T-helper 1 cell treated with Interleukin-12 subunit alpha and Interleukin-12 subunit beta and Interleukin-4 antibody, amounts not matched to agents 30 μg/mL and 1 μg/mL, for 36 hours (primary cell): ENCODE measurements at regions not wholly inside any gene's neighbourhood (a gene's known extent, or its start where the extent isn't known, plus 50 kb on each side); places are given as distances from the start of the nearest gene placed in this dataset.
"Not testable (repeated sequence)": the region's sequence is repeated elsewhere in the genome, so short reads cannot be mapped to it uniquely, and the experiment has no call there.

Experiments used
- H3K27ac Mint-ChIP-seq: one replicate; pipeline ENCODE4 v1.8.0; 2021; ENCODE audit warnings: mild to moderate bottlenecking, mixed read lengths
- H3K27me3 Mint-ChIP-seq: one replicate; pipeline ENCODE4 v1.8.0; 2021; ENCODE audit warnings: low read depth, mixed read lengths
- H3K36me3 Mint-ChIP-seq: one replicate; pipeline ENCODE4 v1.8.0; 2021; ENCODE audit warnings: low read depth, mixed read lengths
- H3K4me1 Mint-ChIP-seq: one replicate; pipeline ENCODE4 v1.8.0; 2021; ENCODE audit warnings: low read depth, mixed read lengths
- H3K4me3 Mint-ChIP-seq: one replicate; pipeline ENCODE4 v1.8.0; 2021; ENCODE audit warnings: mild to moderate bottlenecking, moderate library complexity, mixed read lengths
- H3K9me3 Mint-ChIP-seq: one replicate; pipeline ENCODE4 v1.8.0; 2021; ENCODE audit warnings: mixed read lengths

DNA sequence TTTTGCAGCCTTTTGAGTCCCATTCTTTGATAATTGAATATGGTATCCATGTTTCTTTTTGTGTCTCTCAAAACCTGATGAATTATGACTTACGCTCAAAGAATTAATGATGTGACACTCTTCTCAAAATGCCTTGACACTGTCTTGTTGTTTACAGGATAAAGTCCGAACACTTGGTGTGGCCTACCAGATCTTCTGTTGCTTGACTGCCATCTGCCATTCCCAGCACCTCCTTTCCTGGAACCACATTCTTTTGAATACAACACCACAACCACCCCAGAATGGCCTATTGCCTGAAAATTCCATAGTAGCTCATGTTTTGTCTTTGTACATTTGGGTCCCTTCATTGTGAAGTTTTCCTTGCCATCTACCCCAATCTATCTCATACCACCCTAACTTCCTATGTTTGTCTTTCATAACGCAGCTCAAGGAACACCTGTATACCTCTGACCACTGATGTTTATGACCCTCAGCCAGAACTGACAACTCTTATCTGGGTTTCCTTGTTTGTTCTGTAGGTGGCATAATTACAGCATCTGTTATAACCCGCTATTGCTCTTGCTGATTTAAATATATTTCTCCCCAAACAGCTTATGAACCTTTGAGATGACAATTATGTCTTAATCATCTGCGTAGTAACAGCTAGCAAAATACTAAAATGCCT lies 991.3 kb downstream of the RAB28 start:
- H3K4me3 Mint-ChIP-seq, result no peak overlapping the region
- no peaks in the 10 kb centered on the region for H3K4me1 Mint-ChIP-seq
- no peaks in the 10 kb centered on the region for H3K36me3 Mint-ChIP-seq

DNA sequence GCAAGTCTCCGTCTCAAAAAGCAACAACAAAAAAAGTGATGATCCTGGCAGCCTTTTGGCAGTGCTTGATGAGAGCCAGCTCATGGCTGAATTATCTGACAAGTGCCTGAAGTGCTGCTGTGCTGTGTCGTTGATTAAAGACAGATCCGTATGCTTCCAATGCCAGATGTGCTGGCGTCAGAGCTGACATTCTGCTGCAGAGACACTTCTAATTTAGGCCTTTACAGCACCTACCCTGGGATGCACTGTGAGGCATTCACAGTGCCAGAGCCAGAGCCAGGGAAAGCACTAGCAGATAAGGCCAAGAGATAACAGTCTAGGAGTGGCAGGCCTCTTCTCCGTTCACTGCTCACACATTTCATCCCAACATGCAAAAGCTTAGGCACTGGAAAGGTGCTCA lies 995.5 kb downstream of the RAB28 start:
- Mint-ChIP-seq H3K4me3 (no peak overlapping the region), H3K4me1 (no peaks in the 10 kb centered on the region), H3K9me3 (peaks cover 37% of the 10 kb centered on the region)

More for the DNA sequence above, 991.3 kb downstream of the RAB28 start:
- H3K27me3 Mint-ChIP-seq, result no peaks in the 10 kb centered on the region
- H3K9me3 Mint-ChIP-seq, result peaks cover 13% of the 10 kb centered on the region
- H3K27ac Mint-ChIP-seq, result no peak overlapping the region

DNA sequence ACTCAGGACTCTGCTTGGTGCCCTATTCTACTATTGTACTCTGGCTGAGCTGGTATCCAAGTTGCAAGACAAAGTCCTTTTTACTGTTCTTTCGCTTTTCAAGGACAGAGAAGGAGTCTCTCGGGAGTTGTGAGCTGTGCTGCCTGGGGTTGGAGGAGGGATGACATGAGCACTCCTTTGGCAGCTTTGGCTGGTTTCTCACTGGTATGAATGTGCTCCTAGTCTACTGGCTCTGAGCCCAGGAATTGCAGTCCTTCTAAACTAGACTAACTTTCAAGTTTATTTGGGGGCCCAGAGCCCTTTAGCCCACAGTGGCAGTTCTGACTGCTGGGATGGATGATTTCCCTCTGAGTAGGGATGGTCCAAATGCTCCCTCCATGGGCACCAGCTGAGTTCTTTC lies 997.1 kb downstream of the RAB28 start:
- Mint-ChIP-seq H3K4me3 (no peak overlapping the region), H3K27ac (no peak overlapping the region), H3K27me3 (no peaks in the 10 kb centered on the region), H3K4me1 (no peaks in the 10 kb centered on the region), H3K9me3 (peaks cover 37% of the 10 kb centered on the region), H3K36me3 (no peaks in the 10 kb centered on the region)

More for the DNA sequence above, 995.5 kb downstream of the RAB28 start:
- H3K36me3 Mint-ChIP-seq, result no peaks in the 10 kb centered on the region
- no peak overlapping the region for H3K27ac Mint-ChIP-seq
- H3K27me3 Mint-ChIP-seq, result no peaks in the 10 kb centered on the region

DNA sequence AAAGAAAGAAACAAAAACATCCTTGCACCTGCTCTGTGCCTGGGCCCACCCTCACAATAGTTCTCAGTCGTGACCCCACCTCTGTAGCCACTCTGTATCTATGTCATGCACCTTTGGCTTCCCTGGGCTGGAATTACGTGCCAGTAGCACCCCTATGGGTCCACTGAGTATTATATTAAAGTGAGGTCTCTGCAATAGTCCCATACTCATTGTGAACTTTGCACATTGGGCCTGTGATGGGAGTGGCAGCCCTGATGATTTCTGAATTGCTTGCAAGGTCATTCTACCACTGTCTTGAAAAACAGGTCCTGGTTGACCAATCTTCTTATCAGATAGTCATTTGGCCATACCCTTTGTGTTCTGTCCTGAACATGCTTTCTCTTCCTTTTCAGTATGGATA lies 1012.1 kb downstream of the RAB28 start:
- Mint-ChIP-seq H3K27ac (no peak overlapping the region), H3K36me3 (no peaks in the 10 kb centered on the region), H3K9me3 (peaks cover 6% of the 10 kb centered on the region), H3K27me3 (no peaks in the 10 kb centered on the region), H3K4me1 (no peaks in the 10 kb centered on the region), H3K4me3 (no peak overlapping the region)

DNA sequence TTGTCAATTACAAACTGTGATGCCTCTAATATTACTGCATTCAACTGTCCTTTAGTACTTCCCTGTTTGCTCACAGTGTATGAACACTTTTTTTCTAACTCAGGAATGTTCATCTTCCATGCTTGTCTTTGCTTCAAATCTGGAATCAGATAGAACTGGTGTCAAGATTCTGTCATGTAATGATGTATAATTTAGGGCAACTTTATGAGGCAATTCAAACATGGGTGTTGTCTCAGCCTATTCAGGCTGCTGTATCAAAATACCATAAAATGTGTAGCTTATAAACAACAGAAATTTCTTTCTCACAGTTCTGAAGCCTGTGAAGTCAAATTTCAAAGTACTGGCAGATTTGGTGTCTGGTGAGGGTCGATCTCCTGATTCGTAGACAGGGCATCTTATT lies 1012.9 kb downstream of the RAB28 start:
- Mint-ChIP-seq H3K27me3 (no peaks in the 10 kb centered on the region), H3K27ac (no peak overlapping the region), H3K4me1 (no peaks in the 10 kb centered on the region), H3K36me3 (no peaks in the 10 kb centered on the region), H3K9me3 (peaks cover 6% of the 10 kb centered on the region), H3K4me3 (no peak overlapping the region)

DNA sequence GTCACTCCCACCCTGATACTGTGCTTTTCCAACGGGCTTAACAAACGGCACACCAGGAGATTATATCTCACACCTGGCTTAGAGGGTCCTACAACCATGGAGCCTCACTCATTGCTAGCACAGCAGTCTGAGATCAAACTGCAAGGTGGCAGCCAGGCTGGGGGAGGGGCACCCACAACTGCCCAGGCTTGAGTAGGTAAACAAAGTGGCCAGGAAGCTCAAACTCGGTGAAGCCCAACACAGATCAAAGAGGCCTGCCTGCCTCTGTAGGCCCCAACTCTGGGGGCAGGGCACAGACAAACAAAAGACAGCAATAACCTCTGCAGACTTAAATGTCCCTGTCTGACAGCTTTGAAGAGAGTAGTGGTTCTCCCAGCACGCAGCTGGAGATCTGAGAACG lies 1022.6 kb downstream of the RAB28 start:
- H3K4me3 Mint-ChIP-seq, H3K27me3 Mint-ChIP-seq, H3K27ac Mint-ChIP-seq, H3K36me3 Mint-ChIP-seq, H3K4me1 Mint-ChIP-seq: not testable (repeated sequence)
- H3K9me3 Mint-ChIP-seq, result peaks cover 22% of the 10 kb centered on the region

DNA sequence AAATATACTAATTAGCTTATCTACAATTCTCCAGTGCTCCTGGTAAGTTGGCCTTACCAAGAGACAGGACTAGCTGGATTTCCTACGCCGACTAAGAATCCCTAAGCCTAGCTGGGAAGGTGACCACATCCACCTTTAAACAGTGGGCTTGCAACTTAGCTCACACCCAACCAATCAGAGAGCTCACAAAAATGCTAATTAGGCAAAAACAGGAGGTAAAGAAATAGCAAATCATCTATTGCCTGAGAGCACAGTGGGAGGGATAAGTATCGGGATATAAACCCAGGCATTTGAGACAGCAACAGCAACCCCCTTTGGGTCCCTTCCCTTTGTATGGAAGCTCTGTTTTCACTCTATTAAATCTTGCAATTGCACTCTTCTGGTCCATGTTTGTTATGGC lies 1025.0 kb downstream of the RAB28 start:
- Mint-ChIP-seq H3K4me3 (no peak overlapping the region), H3K4me1 (no peaks in the 10 kb centered on the region), H3K27ac (no peak overlapping the region), H3K9me3 (peaks cover 22% of the 10 kb centered on the region), H3K36me3 (no peaks in the 10 kb centered on the region), H3K27me3 (no peaks in the 10 kb centered on the region)

DNA sequence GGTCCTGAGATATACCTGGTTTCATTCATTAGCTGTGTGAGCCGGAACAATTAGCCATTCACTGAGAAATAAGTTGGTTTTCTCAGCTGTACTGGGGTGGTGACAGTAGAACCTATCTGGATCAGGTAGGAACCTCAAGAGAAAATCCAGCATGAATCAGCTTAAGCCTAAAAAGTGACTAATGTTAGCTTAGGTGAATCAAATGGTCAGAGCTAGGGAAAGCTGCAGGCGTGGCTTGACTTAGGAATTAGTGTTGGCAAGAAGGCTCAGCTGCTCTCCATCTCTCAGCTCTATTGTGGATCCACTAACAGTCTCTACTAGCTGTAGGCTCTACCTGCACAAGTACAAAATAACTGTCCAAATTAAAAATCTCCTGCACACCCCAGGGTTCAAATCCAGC lies 1025.5 kb downstream of the RAB28 start:
- H3K27ac Mint-ChIP-seq, result no peak overlapping the region

DNA sequence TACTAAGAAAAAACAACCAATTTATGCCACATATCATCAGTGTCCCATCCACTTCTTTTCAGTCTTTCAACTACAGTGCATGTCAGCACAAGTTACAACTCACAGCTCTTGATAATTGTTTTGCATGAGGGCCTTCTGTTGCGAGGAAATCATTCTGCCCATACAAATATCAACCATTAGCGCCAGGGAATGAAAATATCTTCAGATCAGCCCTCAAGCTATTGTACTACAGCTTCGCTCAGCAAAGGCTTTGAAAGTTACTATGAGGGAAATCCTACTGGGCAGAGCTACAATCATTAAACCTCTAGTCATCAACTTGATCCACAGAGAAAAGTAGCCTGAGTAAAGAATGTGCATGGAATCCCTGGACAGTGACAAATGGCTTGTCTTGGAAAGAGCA lies 1023.6 kb upstream of the HS3ST1 start:
- Mint-ChIP-seq H3K4me1 (no peaks in the 10 kb centered on the region), H3K36me3 (no peaks in the 10 kb centered on the region), H3K4me3 (no peak overlapping the region), H3K27ac (no peak overlapping the region), H3K9me3 (peaks cover 31% of the 10 kb centered on the region), H3K27me3 (no peaks in the 10 kb centered on the region)

More for the DNA sequence above, 1025.5 kb downstream of the RAB28 start:
- peaks cover 25% of the 10 kb centered on the region for H3K9me3 Mint-ChIP-seq
- H3K36me3 Mint-ChIP-seq, result no peaks in the 10 kb centered on the region
- H3K4me1 Mint-ChIP-seq, result no peaks in the 10 kb centered on the region
- no peaks in the 10 kb centered on the region for H3K27me3 Mint-ChIP-seq
- H3K4me3 Mint-ChIP-seq, result no peak overlapping the region

DNA sequence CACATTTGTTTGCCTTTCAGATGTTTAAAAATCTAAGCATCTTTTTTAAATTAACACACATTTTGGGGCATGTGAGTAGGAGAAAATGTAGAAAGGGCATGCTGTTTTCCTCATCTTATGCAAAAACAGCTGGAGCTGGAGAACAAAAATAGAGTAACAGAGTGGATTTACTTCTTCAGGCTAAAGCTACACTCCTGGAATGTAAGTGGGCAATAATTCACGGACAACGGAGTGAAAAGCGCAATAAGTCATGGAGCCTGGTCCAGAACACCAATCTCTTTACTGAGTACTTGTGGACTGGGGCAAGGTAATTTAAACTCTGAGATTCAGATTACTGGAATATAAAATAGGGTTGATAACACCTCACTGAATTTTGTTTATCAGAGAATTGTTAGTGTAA lies 1018.8 kb upstream of the HS3ST1 start:
- H3K9me3 Mint-ChIP-seq, result peaks cover 26% of the 10 kb centered on the region
- no peaks in the 10 kb centered on the region for H3K4me1 Mint-ChIP-seq
- no peak overlapping the region for H3K4me3 Mint-ChIP-seq
- H3K27me3 Mint-ChIP-seq, result no peaks in the 10 kb centered on the region
- H3K27ac Mint-ChIP-seq, result no peak overlapping the region
- H3K36me3 Mint-ChIP-seq, result no peaks in the 10 kb centered on the region

DNA sequence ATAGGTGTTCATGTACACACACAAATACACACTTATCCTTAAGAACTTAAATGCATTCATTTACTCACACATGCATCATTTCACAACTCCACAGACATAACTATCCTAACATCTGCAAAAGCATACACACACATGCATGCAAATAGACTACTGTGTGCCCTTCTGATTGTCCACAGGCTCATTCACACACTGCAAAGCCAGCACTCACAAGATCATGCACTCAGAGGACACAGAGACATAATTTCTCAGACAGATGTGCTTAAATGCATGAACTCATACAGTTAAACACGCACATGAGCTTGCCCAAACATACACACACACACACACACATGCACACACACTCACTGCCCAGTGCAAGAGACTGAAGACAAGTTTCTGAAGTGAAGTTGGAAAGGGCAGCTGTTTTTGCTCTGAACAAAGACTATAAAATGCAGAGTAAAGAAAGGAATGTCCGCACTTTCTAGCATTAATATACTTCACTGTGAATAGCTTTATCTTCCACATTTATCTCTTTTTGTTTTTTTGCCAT lies 1018.0 kb upstream of the HS3ST1 start:
- Mint-ChIP-seq H3K4me3 (no peak overlapping the region), H3K27ac (no peak overlapping the region), H3K36me3 (no peaks in the 10 kb centered on the region), H3K4me1 (no peaks in the 10 kb centered on the region), H3K27me3 (no peaks in the 10 kb centered on the region), H3K9me3 (peaks cover 26% of the 10 kb centered on the region)

DNA sequence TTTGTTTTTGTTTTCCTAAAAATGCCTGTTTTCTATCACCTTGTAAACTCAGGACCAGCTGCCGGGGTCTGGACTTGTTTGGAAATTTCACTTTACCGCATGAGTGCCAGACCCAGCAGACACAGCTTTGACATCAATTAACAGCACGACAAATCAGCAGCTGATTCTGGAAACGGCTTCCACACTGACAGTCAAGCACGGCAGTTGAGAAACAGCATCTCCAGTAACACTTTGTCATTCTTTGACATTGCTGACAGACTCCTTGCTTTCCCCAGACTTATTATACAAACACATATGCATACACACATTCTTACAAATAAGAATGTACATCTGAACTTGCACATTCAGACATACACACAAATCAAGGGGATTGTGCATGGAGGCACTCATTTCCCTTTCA lies 1017.6 kb upstream of the HS3ST1 start:
- Mint-ChIP-seq H3K9me3 (peaks cover 23% of the 10 kb centered on the region), H3K27ac (no peak overlapping the region), H3K4me3 (no peak overlapping the region), H3K36me3 (no peaks in the 10 kb centered on the region), H3K4me1 (no peaks in the 10 kb centered on the region), H3K27me3 (no peaks in the 10 kb centered on the region)

DNA sequence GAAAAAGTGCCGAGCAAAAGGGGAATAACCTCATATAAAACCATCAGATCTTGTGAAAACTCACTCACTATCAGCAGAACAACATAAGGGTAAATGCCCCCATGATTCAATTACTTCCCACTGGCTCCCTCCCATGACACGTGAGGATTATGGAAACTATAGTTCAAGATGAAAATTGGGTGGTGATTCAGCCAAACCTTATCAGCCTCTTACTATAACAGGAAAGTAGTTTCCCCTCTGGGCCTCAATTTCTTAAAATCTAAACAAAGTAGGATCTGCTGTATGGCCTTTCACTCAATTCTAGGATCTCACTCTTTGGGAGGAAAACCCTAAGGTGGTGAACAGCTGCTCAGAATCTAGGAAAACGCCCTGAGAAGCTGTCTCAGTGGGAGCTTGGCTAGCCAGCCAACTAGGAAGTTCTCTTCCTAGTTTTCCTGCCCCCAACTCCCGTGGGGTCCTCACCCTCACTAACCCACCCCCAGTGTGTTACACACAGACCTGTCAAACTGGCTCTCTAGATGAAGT lies 1017.1 kb upstream of the HS3ST1 start:
- H3K27me3 Mint-ChIP-seq, result no peaks in the 10 kb centered on the region
- H3K4me1 Mint-ChIP-seq, result no peaks in the 10 kb centered on the region
- H3K27ac Mint-ChIP-seq, result no peak overlapping the region
- H3K36me3 Mint-ChIP-seq, result no peaks in the 10 kb centered on the region
- H3K9me3 Mint-ChIP-seq, result peaks cover 21% of the 10 kb centered on the region
- no peak overlapping the region for H3K4me3 Mint-ChIP-seq

DNA sequence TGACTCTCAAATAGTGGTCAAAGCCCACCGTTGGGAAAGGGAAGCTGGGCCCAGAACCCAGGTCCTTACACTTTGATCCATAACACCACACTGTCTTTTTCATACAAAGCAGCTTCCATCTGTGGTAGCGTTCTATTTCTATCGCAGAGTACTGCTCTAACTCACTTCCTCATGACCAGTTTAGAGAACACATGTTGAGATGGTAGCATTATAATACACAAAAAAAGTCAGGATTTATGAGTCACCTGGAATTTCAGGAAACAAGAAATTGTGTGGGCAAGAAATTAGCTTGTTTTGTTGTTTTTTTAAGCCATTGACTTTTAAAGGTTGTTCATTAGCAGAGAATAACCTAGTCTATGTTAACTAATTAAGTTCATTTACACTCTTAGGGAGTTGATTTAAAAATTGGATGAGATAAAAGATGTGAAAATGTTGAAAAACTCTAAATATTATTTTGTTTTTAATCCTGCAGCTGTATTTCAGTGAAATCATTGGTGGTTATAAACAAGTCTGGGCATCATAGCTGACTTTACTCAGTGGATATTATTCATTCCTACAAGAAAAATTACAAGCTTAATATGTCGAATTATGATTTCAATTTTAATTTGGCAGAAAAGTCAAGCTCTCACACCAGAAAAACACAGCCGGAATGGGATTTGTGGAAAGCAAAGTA lies 1011.1 kb upstream of the HS3ST1 start:
- Mint-ChIP-seq H3K27me3 (no peaks in the 10 kb centered on the region), H3K9me3 (no peaks in the 10 kb centered on the region), H3K27ac (no peak overlapping the region), H3K36me3 (no peaks in the 10 kb centered on the region), H3K4me3 (no peak overlapping the region), H3K4me1 (no peaks in the 10 kb centered on the region)

DNA sequence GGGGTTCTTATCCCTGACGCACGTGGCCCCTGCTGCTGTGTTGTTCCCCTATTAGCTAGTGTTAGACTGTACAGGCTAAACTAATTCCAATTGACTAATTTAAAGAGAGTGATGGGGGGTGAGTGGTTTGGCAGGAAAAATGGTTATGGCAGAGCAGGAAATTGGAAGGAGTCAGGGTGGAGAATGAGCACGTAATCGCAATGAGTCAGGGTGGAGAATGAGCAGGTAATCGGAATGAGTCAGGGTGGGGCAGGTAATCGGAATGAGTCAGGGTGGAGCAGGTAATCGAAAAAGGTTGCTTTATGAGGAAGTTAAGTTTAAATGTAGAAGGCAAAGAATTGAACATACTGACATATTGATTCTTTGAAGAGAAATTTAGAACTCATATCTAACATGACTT lies 1002.6 kb upstream of the HS3ST1 start:
- H3K9me3 Mint-ChIP-seq, result peaks cover 24% of the 10 kb centered on the region
- not testable (repeated sequence) for H3K36me3 Mint-ChIP-seq, H3K27ac Mint-ChIP-seq, H3K4me1 Mint-ChIP-seq, H3K27me3 Mint-ChIP-seq, H3K4me3 Mint-ChIP-seq
